Keratinocyte (primary cell): ENCODE measurements at regions not wholly inside any gene's neighbourhood (a gene's known extent, or its start where the extent isn't known, plus 50 kb on each side); places are given as distances from the start of the nearest gene placed in this dataset.

Source experiments
- DNase-seq: peaks from one replicate; pipeline ENCODE4 v3.0.0-alpha.2; 2011; ENCODE audit warnings: low read depth, missing footprints, low spot score
- FAIRE-seq: peaks from 2 replicates; lab custom pipeline; 2011; peaks lifted over from hg19 to GRCh38; lab: Jason Lieb, UNC
- H2AFZ ChIP-seq: 2 replicates; pipeline ENCODE4 v1.6.0; 2012; ENCODE audit warnings: low read length, control low read depth, inconsistent platforms; ENCODE audit not compliant: control insufficient read depth
- H3K27ac ChIP-seq: 2 replicates; pipeline ENCODE4 v1.5.1; 2011; ENCODE audit warnings: low read length; ENCODE audit not compliant: control insufficient read depth, insufficient read depth
- H3K27me3 ChIP-seq: 3 replicates; pipeline ENCODE4 v1.6.0; 2011; ENCODE audit warnings: low read length; ENCODE audit not compliant: control insufficient read depth, insufficient read depth; ENCODE audit errors: extremely low read depth
- H3K36me3 ChIP-seq, 2 experiments: 2 replicates in 1 of 2; 3 replicates in 1 of 2; pipeline ENCODE4 v1.5.1; 2011; ENCODE audit warnings: low read length in 2 of 2, mild to moderate bottlenecking in 1 of 2; ENCODE audit not compliant: control insufficient read depth in 2 of 2, insufficient read depth in 2 of 2; ENCODE audit errors: extremely low read depth in 1 of 2
- H3K4me1 ChIP-seq: 3 replicates; pipeline ENCODE4 v1.5.1; 2011; ENCODE audit warnings: low read length; ENCODE audit not compliant: control insufficient read depth, insufficient read depth; ENCODE audit errors: extremely low read depth
- H3K4me2 ChIP-seq: 3 replicates; pipeline ENCODE4 v1.6.0; 2011; ENCODE audit warnings: low read depth, low read length; ENCODE audit not compliant: control insufficient read depth, insufficient read depth; ENCODE audit errors: extremely low read depth
- H3K4me3 ChIP-seq, 3 experiments: fragments of 200-600 bp in 1 of 3; sonication (generic) in 1 of 3; 2 replicates in 2 of 3; 3 replicates in 1 of 3; pipeline ENCODE4 v1.5.1; 2011 to 2016; ENCODE audit warnings: low read length in 3 of 3, mild to moderate bottlenecking in 3 of 3, control low read depth in 2 of 3, inconsistent platforms in 1 of 3, low read depth in 1 of 3, mixed read lengths in 1 of 3, mixed run types in 1 of 3, moderate library complexity in 1 of 3; ENCODE audit not compliant: control insufficient read depth in 2 of 3, insufficient read depth in 2 of 3; ENCODE audit errors: extremely low read depth in 1 of 3
- H3K79me2 ChIP-seq: 2 replicates; pipeline ENCODE4 v1.6.0; 2012; ENCODE audit warnings: low read length; ENCODE audit not compliant: control insufficient read depth, insufficient read depth
- H3K9ac ChIP-seq: 3 replicates; pipeline ENCODE4 v1.6.0; 2011; ENCODE audit warnings: low read length; ENCODE audit not compliant: control insufficient read depth, insufficient read depth; ENCODE audit errors: extremely low read depth
- H3K9me1 ChIP-seq: 3 replicates; pipeline ENCODE4 v1.6.0; 2011; ENCODE audit warnings: low read length; ENCODE audit not compliant: control insufficient read depth, insufficient read depth; ENCODE audit errors: extremely low read depth
- H3K9me3 ChIP-seq: 2 replicates; pipeline ENCODE4 v1.5.1; 2012; ENCODE audit warnings: low read depth, low read length; ENCODE audit not compliant: control insufficient read depth
- H4K20me1 ChIP-seq: 3 replicates; pipeline ENCODE4 v1.6.0; 2011; ENCODE audit warnings: low read length; ENCODE audit not compliant: control insufficient read depth, insufficient read depth; ENCODE audit errors: extremely low read depth
- CTCF ChIP-seq, 3 experiments: IDR thresholded peaks in 1 of 3; conservative IDR thresholded peaks in 1 of 3; optimal IDR thresholded peaks in 1 of 3; 2 replicates in 2 of 3; 3 replicates in 1 of 3; pipeline versions ENCODE3 to v1.5.1; 2011; ENCODE audit warnings: low read length in 3 of 3, mild to moderate bottlenecking in 3 of 3, moderate library complexity in 2 of 3, control low read depth in 1 of 3, inconsistent platforms in 1 of 3; ENCODE audit not compliant: insufficient read depth in 2 of 3; ENCODE audit errors: extremely low read depth in 1 of 3
- EZH2 ChIP-seq: IDR thresholded peaks from one replicate; pipeline ENCODE4 v1.6.1; 2012; ENCODE audit warnings: inconsistent platforms, mild to moderate bottlenecking, low read length, moderate library complexity
- dilution Hi-C: fragments of 300-500 bp; cut with MboI; formaldehyde crosslinking; loops from one replicate; pipeline ENCODE4 v1.7.0; 2020; ENCODE audit warnings: low sequenced_read_pairs; ENCODE audit not compliant: extremely low pct_ligation_motif_present

- H3K9me3 ChIP-seq: no peaks in the 10 kb centered on the region
- no peak for DNase-seq
- no peaks in the 10 kb centered on the region for H4K20me1 ChIP-seq
- no peak for TF ChIP-seq CTCF (optimal IDR thresholded peaks at IDR 0.05 in 1 of 3, IDR thresholded peaks at IDR 0.05 in 1 of 3, conservative IDR thresholded peaks at IDR 0.05 in 1 of 3; ENCODE audit: extremely low read depth in 1 of 3, insufficient read depth in 2 of 3, low read length in 3 of 3)
- no peak overlapping the region for H3K27ac ChIP-seq
- H3K4me2 ChIP-seq: no peak overlapping the region
- dilution Hi-C loops: no loop called here
- no peak overlapping the region for H3K4me3 ChIP-seq
- no peaks in the 10 kb centered on the region for H3K36me3 ChIP-seq
- no peak overlapping the region for H3K9ac ChIP-seq
- no peak for FAIRE-seq
- H3K4me1 ChIP-seq: peaks cover 3% of the 10 kb centered on the region
- no peak overlapping the region for H2AFZ ChIP-seq
- no peaks in the 10 kb centered on the region for H3K9me1 ChIP-seq
- H3K79me2 ChIP-seq: no peaks in the 10 kb centered on the region
- no peaks in the 10 kb centered on the region for H3K27me3 ChIP-seq
Measured at GRCh38 chr4:176963121-176963520, 170.4 kb upstream of the VEGFC start.

GRCh38 chr4:176964116-176964691 lies 171.5 kb upstream of the VEGFC start:
- no peak for TF ChIP-seq EZH2
- TF ChIP-seq CTCF (optimal IDR thresholded peaks at IDR 0.05 in 1 of 3, IDR thresholded peaks at IDR 0.05 in 1 of 3, conservative IDR thresholded peaks at IDR 0.05 in 1 of 3; ENCODE audit: extremely low read depth in 1 of 3, insufficient read depth in 2 of 3, low read length in 3 of 3): peak; percentile 54 to 63 (median 55)
- Histone ChIP-seq H3K4me3 (no peak overlapping the region), H3K79me2 (no peaks in the 10 kb centered on the region), H4K20me1 (no peaks in the 10 kb centered on the region), H3K27ac (no peak overlapping the region), H3K9me3 (no peaks in the 10 kb centered on the region), H3K4me1 (peaks cover 3% of the 10 kb centered on the region), H3K27me3 (no peaks in the 10 kb centered on the region), H3K9me1 (no peaks in the 10 kb centered on the region), H3K9ac (no peak overlapping the region), H2AFZ (no peak overlapping the region), H3K4me2 (no peak overlapping the region), H3K36me3 (no peaks in the 10 kb centered on the region)
- dilution Hi-C loops: no loop called here
- DNase-seq (peak; percentile 13), FAIRE-seq (peak; percentile 55)
